Activated CD8-positive, alpha-beta T cell treated with anti-CD3 and anti-CD28 coated beads, Interleukin-2, amount 10 ng/mL, durations not matched to agents 7 days and 5 days (primary cell): ENCODE measurements at regions not wholly inside any gene's neighbourhood (a gene's known extent, or its start where the extent isn't known, plus 50 kb on each side); places are given as distances from the start of the nearest gene placed in this dataset.

ENCODE experiments used
- ATAC-seq: fragments of 150-1000 bp; cut with Tn5 transposase; one replicate; pipeline ENCODE4 v1.10.0; 2021; ENCODE audit warnings: moderate library complexity
- CTCF ChIA-PET: fragments of 350-600 bp; sonication (Branson Sonifier 250); formaldehyde crosslinking; loops from one replicate; lab custom pipeline; 2021; ENCODE audit warnings: antibody characterized with exemption; lab: Charles Lee
- POLR2A ChIA-PET: fragments of 350-600 bp; sonication (Branson Sonifier 250); formaldehyde crosslinking; loops from one replicate; lab custom pipeline; 2021; ENCODE audit warnings: antibody characterized with exemption; lab: Charles Lee
- DNase-seq: peaks from one replicate; pipeline ENCODE4 v3.0.0-alpha.2; 2020
- H3K27ac Mint-ChIP-seq: one replicate; pipeline ENCODE4 v1.8.0; 2021; ENCODE audit warnings: mild to moderate bottlenecking, mixed read lengths
- H3K27me3 Mint-ChIP-seq: one replicate; pipeline ENCODE4 v1.8.0; 2021; ENCODE audit warnings: low read depth, mixed read lengths
- H3K36me3 Mint-ChIP-seq: one replicate; pipeline ENCODE4 v1.8.0; 2021; ENCODE audit warnings: low read depth, mixed read lengths
- H3K4me1 Mint-ChIP-seq: one replicate; pipeline ENCODE4 v1.8.0; 2021; ENCODE audit warnings: low read depth, mixed read lengths
- H3K4me3 Mint-ChIP-seq: one replicate; pipeline ENCODE4 v1.8.0; 2021; ENCODE audit warnings: mild to moderate bottlenecking, mixed read lengths
- H3K9me3 Mint-ChIP-seq: one replicate; pipeline ENCODE4 v1.8.0; 2022; ENCODE audit warnings: mixed read lengths; ENCODE audit not compliant: insufficient read depth

GRCh38 chr1:218674280-218674773, 329.2 kb downstream of the TGFB2 start:
- ChIA-PET CTCF (no interaction called here), POLR2A (no interaction called here)
- no peak for DNase-seq
- no peak overlapping the region for H3K27ac Mint-ChIP-seq
- H3K9me3 Mint-ChIP-seq: no peaks in the 10 kb centered on the region
- no peak overlapping the region for H3K4me3 Mint-ChIP-seq
- H3K27me3 Mint-ChIP-seq: no peaks in the 10 kb centered on the region
- no peak for ATAC-seq
- no peaks in the 10 kb centered on the region for H3K36me3 Mint-ChIP-seq
- H3K4me1 Mint-ChIP-seq: no peaks in the 10 kb centered on the region

- ChIA-PET POLR2A (no interaction called here), CTCF (no interaction called here)
- H3K4me1 Mint-ChIP-seq: no peaks in the 10 kb centered on the region
- no peaks in the 10 kb centered on the region for H3K9me3 Mint-ChIP-seq
- H3K27me3 Mint-ChIP-seq: no peaks in the 10 kb centered on the region
- H3K27ac Mint-ChIP-seq: no peak overlapping the region
- DNase-seq (no peak), ATAC-seq (no peak)
- no peaks in the 10 kb centered on the region for H3K36me3 Mint-ChIP-seq
- no peak overlapping the region for H3K4me3 Mint-ChIP-seq
These were observed 331.9 kb downstream of the TGFB2 start for GRCh38 chr1:218677026-218677425.

GRCh38 chr1:218679391-218679790, 334.3 kb downstream of the TGFB2 start:
- Mint-ChIP-seq H3K36me3 (no peaks in the 10 kb centered on the region), H3K27me3 (no peaks in the 10 kb centered on the region), H3K27ac (no peak overlapping the region), H3K4me3 (no peak overlapping the region), H3K4me1 (no peaks in the 10 kb centered on the region), H3K9me3 (no peaks in the 10 kb centered on the region)
- CTCF ChIA-PET: no interaction called here
- no peak for DNase-seq
- no peak for ATAC-seq
- POLR2A ChIA-PET: no interaction called here

- ATAC-seq: no peak
- Mint-ChIP-seq H3K4me1 (no peaks in the 10 kb centered on the region), H3K9me3 (no peaks in the 10 kb centered on the region), H3K27ac (no peak overlapping the region), H3K27me3 (no peaks in the 10 kb centered on the region), H3K36me3 (no peaks in the 10 kb centered on the region), H3K4me3 (no peak overlapping the region)
- POLR2A ChIA-PET: no interaction called here
- CTCF ChIA-PET: no interaction called here
- no peak for DNase-seq
These were observed 335.0 kb downstream of the TGFB2 start for GRCh38 chr1:218679988-218680748.

GRCh38 chr1:218683242-218683641, 338.1 kb downstream of the TGFB2 start:
- Mint-ChIP-seq H3K27ac (no peak overlapping the region), H3K4me3 (no peak overlapping the region), H3K4me1 (no peaks in the 10 kb centered on the region), H3K9me3 (no peaks in the 10 kb centered on the region), H3K27me3 (no peaks in the 10 kb centered on the region), H3K36me3 (no peaks in the 10 kb centered on the region)
- POLR2A ChIA-PET: no interaction called here
- CTCF ChIA-PET: no interaction called here
- no peak for ATAC-seq
- no peak for DNase-seq

GRCh38 chr1:218686258-218686657, 341.1 kb downstream of the TGFB2 start:
- POLR2A ChIA-PET: no interaction called here
- no peak overlapping the region for H3K4me3 Mint-ChIP-seq

GRCh38 chr1:218686761-218687160, 341.6 kb downstream of the TGFB2 start:
- no peak for ATAC-seq
- H3K4me1 Mint-ChIP-seq: no peaks in the 10 kb centered on the region
- CTCF ChIA-PET: no interaction called here

More at GRCh38 chr1:218686258-218686657, 341.1 kb downstream of the TGFB2 start:
- Mint-ChIP-seq H3K27ac (no peak overlapping the region), H3K27me3 (no peaks in the 10 kb centered on the region), H3K9me3 (no peaks in the 10 kb centered on the region), H3K4me1 (no peaks in the 10 kb centered on the region), H3K36me3 (no peaks in the 10 kb centered on the region)
- ATAC-seq (no peak), DNase-seq (no peak)
- CTCF ChIA-PET: no interaction called here

GRCh38 chr1:218692808-218693207, 347.7 kb downstream of the TGFB2 start:
- no peak overlapping the region for H3K27ac Mint-ChIP-seq
- H3K9me3 Mint-ChIP-seq: no peaks in the 10 kb centered on the region
- ATAC-seq (no peak), DNase-seq (no peak)
- no peaks in the 10 kb centered on the region for H3K4me1 Mint-ChIP-seq
- H3K36me3 Mint-ChIP-seq: no peaks in the 10 kb centered on the region
- no peaks in the 10 kb centered on the region for H3K27me3 Mint-ChIP-seq
- CTCF ChIA-PET: no interaction called here
- POLR2A ChIA-PET: no interaction called here
- H3K4me3 Mint-ChIP-seq: no peak overlapping the region

More at GRCh38 chr1:218686761-218687160, 341.6 kb downstream of the TGFB2 start:
- Mint-ChIP-seq H3K4me3 (no peak overlapping the region), H3K36me3 (no peaks in the 10 kb centered on the region), H3K9me3 (no peaks in the 10 kb centered on the region), H3K27me3 (no peaks in the 10 kb centered on the region), H3K27ac (no peak overlapping the region)
- POLR2A ChIA-PET: no interaction called here
- no peak for DNase-seq

- H3K4me1 Mint-ChIP-seq: no peaks in the 10 kb centered on the region
- no peaks in the 10 kb centered on the region for H3K36me3 Mint-ChIP-seq
- no peak overlapping the region for H3K27ac Mint-ChIP-seq
- H3K27me3 Mint-ChIP-seq: no peaks in the 10 kb centered on the region
- ATAC-seq: no peak
- no peak for DNase-seq
- no peak overlapping the region for H3K4me3 Mint-ChIP-seq
- no peaks in the 10 kb centered on the region for H3K9me3 Mint-ChIP-seq
- ChIA-PET POLR2A (no interaction called here), CTCF (no interaction called here)
These were observed 348.5 kb downstream of the TGFB2 start for GRCh38 chr1:218693599-218693998.

GRCh38 chr1:218694085-218694484, 348.9 kb downstream of the TGFB2 start:
- Mint-ChIP-seq H3K4me1 (no peaks in the 10 kb centered on the region), H3K9me3 (no peaks in the 10 kb centered on the region), H3K27me3 (no peaks in the 10 kb centered on the region), H3K27ac (no peak overlapping the region), H3K4me3 (no peak overlapping the region), H3K36me3 (no peaks in the 10 kb centered on the region)
- DNase-seq (no peak), ATAC-seq (no peak)
- CTCF ChIA-PET: no interaction called here
- POLR2A ChIA-PET: no interaction called here

GRCh38 chr1:218694636-218695035, 349.5 kb downstream of the TGFB2 start:
- Mint-ChIP-seq H3K4me3 (no peak overlapping the region), H3K27ac (no peak overlapping the region), H3K27me3 (no peaks in the 10 kb centered on the region), H3K36me3 (no peaks in the 10 kb centered on the region), H3K9me3 (no peaks in the 10 kb centered on the region), H3K4me1 (no peaks in the 10 kb centered on the region)
- POLR2A ChIA-PET: no interaction called here
- no peak for ATAC-seq
- DNase-seq: no peak
- CTCF ChIA-PET: no interaction called here

- H3K4me3 Mint-ChIP-seq: no peak overlapping the region
- H3K9me3 Mint-ChIP-seq: no peaks in the 10 kb centered on the region
- H3K27me3 Mint-ChIP-seq: no peaks in the 10 kb centered on the region
- H3K4me1 Mint-ChIP-seq: no peaks in the 10 kb centered on the region
- no peaks in the 10 kb centered on the region for H3K36me3 Mint-ChIP-seq
- ATAC-seq (no peak), DNase-seq (no peak)
- CTCF ChIA-PET: no interaction called here
- no peak overlapping the region for H3K27ac Mint-ChIP-seq
- POLR2A ChIA-PET: no interaction called here
These were observed 350.4 kb downstream of the TGFB2 start for GRCh38 chr1:218695525-218695924.

GRCh38 chr1:218698141-218698540, 353.0 kb downstream of the TGFB2 start:
- Mint-ChIP-seq H3K36me3 (no peaks in the 10 kb centered on the region), H3K27ac (no peak overlapping the region), H3K9me3 (no peaks in the 10 kb centered on the region), H3K27me3 (no peaks in the 10 kb centered on the region), H3K4me3 (no peak overlapping the region), H3K4me1 (no peaks in the 10 kb centered on the region)
- CTCF ChIA-PET: no interaction called here
- ATAC-seq (no peak), DNase-seq (no peak)
- POLR2A ChIA-PET: no interaction called here
